ENCODE measurements at regions not wholly inside any gene's neighbourhood (a gene's known extent, or its start where the extent isn't known, plus 50 kb on each side); places are given as distances from the start of the nearest gene placed in this dataset.

DNA sequence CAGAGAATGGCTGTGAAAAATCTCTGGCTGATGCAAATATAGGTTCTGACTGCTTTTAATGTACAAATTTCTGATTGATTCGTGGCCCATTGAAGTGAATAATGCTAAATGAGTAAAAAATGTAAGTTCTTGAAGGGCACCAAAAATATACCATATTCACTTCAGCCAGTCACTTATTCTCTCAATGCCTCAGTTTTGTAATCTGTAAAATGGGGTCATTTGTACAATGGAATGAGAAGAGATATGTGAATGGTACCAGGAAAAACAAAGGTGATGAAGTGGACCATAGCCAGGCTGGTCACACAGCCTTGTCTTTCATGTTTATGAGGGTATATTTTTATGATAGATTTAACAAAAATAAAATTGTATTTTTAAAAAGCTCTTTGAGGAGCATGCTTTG is 441.2 kb upstream of the NR3C2 start:
- no peak overlapping the region for H3K27ac ChIP-seq (ENCODE audit: low read depth in 2 of 2, low read length in 1 of 2)
- no peaks in the 10 kb centered on the region for H3K9me3 ChIP-seq (ENCODE audit: control insufficient read depth in 2 of 2, insufficient read depth in 1 of 2, low read depth in 1 of 2, low read length in 1 of 2)
- no peaks in the 10 kb centered on the region for H3K4me1 ChIP-seq (ENCODE audit: control insufficient read depth in 2 of 2, insufficient read depth in 2 of 2, low read length in 1 of 2)
- no peaks in the 10 kb centered on the region for H3K27me3 ChIP-seq (ENCODE audit: control insufficient read depth in 1 of 2, insufficient read depth in 2 of 2, low read length in 2 of 2)
- H3K36me3 ChIP-seq (ENCODE audit: control insufficient read depth in 2 of 2, insufficient read depth in 2 of 2, low read length in 1 of 2): no peaks in the 10 kb centered on the region
- 86 to 89% methylated on average over 1 of the region's 1 CpG for WGBS, 2 donors
- no peak overlapping the region for H3K4me3 ChIP-seq (ENCODE audit: low read depth in 1 of 2, low read length in 2 of 2)

DNA sequence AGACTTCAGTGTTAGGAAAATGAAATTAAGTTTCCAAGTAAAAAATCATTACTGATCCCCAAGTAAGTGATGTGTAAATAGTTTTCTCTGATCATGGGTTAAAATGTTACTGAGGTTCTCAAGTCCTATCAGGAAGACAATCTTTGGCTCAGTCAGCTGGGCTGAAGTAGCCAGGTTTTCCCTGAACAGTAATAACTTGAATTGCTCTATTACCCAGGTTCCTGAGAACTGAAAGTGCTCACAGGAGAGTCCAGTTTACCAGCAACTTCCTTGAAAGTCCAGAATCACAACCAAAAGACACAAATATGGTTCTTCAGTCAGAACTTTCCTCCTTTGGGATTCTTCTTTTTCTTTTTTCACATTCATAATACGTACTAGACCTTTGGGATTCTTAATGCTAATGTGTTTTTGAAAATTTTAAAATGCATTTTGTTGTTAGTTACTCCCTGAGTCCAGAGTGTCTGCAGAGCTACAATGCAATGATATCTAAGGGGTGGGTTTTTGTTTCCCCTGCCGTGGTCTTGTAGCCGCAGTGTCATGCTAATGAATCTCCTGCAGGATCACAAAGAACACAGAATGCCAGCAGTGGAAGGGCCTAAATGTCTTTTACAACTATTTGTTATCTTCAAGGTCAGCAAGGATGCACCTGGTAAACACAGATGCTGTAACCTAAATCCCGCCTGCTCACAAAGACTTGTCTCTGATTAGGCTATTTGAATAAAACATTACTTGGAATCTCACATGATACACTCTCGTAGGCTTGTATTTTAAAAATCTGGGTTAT is 439.8 kb upstream of the NR3C2 start:
- H3K4me3 ChIP-seq (ENCODE audit: low read depth in 1 of 2, low read length in 2 of 2): no peak overlapping the region
- no peaks in the 10 kb centered on the region for H3K36me3 ChIP-seq (ENCODE audit: control insufficient read depth in 2 of 2, insufficient read depth in 2 of 2, low read length in 1 of 2)
- no peaks in the 10 kb centered on the region for H3K27me3 ChIP-seq (ENCODE audit: control insufficient read depth in 1 of 2, insufficient read depth in 2 of 2, low read length in 2 of 2)
- no peaks in the 10 kb centered on the region for H3K4me1 ChIP-seq (ENCODE audit: control insufficient read depth in 2 of 2, insufficient read depth in 2 of 2, low read length in 1 of 2)
- no peak overlapping the region for H3K27ac ChIP-seq (ENCODE audit: low read depth in 2 of 2, low read length in 1 of 2)
- 84 to 85% methylated on average over 5 of the region's 5 CpGs for WGBS, 2 donors
- H3K9me3 ChIP-seq (ENCODE audit: control insufficient read depth in 2 of 2, insufficient read depth in 1 of 2, low read depth in 1 of 2, low read length in 1 of 2): no peaks in the 10 kb centered on the region

DNA sequence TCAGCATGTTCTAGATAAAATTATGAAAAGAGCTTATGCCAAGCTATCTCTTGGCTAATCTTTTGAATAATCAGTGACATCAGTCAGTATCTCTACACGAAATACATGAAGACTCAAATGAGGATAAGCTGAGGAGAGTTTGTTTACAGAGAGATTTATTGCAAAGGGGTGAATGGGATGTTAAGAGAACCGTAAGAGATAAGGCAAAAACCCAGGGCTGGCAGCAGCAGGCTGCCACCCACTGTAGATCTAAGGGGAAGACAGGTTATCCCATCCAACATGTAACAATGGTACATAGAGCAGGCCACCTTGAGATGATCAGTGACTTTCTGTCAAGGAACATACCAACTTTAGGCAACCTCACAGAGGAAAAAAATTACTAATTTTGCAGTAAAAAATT is 432.1 kb upstream of the NR3C2 start:
- H3K4me1 ChIP-seq (ENCODE audit: control insufficient read depth in 2 of 2, insufficient read depth in 2 of 2, low read length in 1 of 2): no peaks in the 10 kb centered on the region
- H3K4me3 ChIP-seq (ENCODE audit: low read depth in 1 of 2, low read length in 2 of 2): no peak overlapping the region
- no peaks in the 10 kb centered on the region for H3K9me3 ChIP-seq (ENCODE audit: control insufficient read depth in 2 of 2, insufficient read depth in 1 of 2, low read depth in 1 of 2, low read length in 1 of 2)
- no peak overlapping the region for H3K27ac ChIP-seq (ENCODE audit: low read depth in 2 of 2, low read length in 1 of 2)
- 25 to 44% methylated on average over 2 of the region's 2 CpGs for WGBS, 2 donors
- H3K36me3 ChIP-seq (ENCODE audit: control insufficient read depth in 2 of 2, insufficient read depth in 2 of 2, low read length in 1 of 2): no peaks in the 10 kb centered on the region
- H3K27me3 ChIP-seq (ENCODE audit: control insufficient read depth in 1 of 2, insufficient read depth in 2 of 2, low read length in 2 of 2): no peaks in the 10 kb centered on the region

DNA sequence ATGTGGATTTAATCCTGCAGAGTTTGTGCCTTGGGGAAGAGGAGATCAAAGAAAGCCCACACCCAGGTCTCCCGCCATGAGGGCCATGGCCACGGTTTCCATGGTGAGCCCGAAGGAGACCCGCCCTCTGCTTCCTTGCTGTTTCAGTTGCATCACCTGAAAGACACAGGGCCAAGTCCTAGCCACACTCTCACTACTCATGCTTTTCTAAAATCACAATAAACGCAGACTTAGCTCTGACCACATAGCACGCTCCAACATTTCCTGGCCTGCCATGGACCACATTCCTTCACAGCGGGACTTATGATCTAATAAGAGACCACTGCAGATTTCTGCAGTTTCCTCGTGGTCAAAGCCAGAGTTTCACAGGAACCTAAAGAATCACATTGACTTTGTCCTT is 426.0 kb upstream of the NR3C2 start:
- WGBS, 2 donors: 84 to 86% methylated on average over 8 of the region's 8 CpGs
- H3K27ac ChIP-seq (ENCODE audit: low read depth in 2 of 2, low read length in 1 of 2): no peak overlapping the region

DNA sequence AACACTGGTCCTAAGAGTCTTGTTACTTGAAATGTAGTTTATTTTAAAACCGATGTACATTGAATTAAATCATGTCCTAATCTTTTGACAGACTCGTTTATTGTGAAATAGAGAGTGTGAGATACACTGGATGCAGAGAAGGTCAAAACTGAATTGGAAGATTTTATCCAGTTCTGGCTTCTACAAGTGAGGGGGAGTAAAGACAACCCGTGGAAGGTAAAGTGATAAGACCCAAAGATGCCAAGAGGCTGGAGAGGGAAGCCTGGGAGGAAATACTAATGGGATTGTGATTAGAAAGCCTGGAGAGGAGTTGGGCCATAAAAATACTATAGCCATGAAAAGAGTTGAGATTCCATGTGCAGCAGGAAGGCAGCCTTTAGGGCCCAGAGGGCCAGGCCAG is 424.5 kb upstream of the NR3C2 start:
- WGBS, 2 donors: 72 to 76% methylated on average over 3 of the region's 3 CpGs
- Histone ChIP-seq H3K36me3 (ENCODE audit: control insufficient read depth in 2 of 2, insufficient read depth in 2 of 2, low read length in 1 of 2) (no peaks in the 10 kb centered on the region), H3K9me3 (ENCODE audit: control insufficient read depth in 2 of 2, insufficient read depth in 1 of 2, low read depth in 1 of 2, low read length in 1 of 2) (no peaks in the 10 kb centered on the region), H3K27me3 (ENCODE audit: control insufficient read depth in 1 of 2, insufficient read depth in 2 of 2, low read length in 2 of 2) (no peaks in the 10 kb centered on the region), H3K27ac (ENCODE audit: low read depth in 2 of 2, low read length in 1 of 2) (no peak overlapping the region), H3K4me3 (ENCODE audit: low read depth in 1 of 2, low read length in 2 of 2) (no peak overlapping the region), H3K4me1 (ENCODE audit: control insufficient read depth in 2 of 2, insufficient read depth in 2 of 2, low read length in 1 of 2) (no peaks in the 10 kb centered on the region)

More for the DNA sequence above, 426.0 kb upstream of the NR3C2 start:
- H3K4me3 ChIP-seq (ENCODE audit: low read depth in 1 of 2, low read length in 2 of 2): no peak overlapping the region
- H3K36me3 ChIP-seq (ENCODE audit: control insufficient read depth in 2 of 2, insufficient read depth in 2 of 2, low read length in 1 of 2): no peaks in the 10 kb centered on the region
- H3K9me3 ChIP-seq (ENCODE audit: control insufficient read depth in 2 of 2, insufficient read depth in 1 of 2, low read depth in 1 of 2, low read length in 1 of 2): no peaks in the 10 kb centered on the region
- no peaks in the 10 kb centered on the region for H3K27me3 ChIP-seq (ENCODE audit: control insufficient read depth in 1 of 2, insufficient read depth in 2 of 2, low read length in 2 of 2)
- no peaks in the 10 kb centered on the region for H3K4me1 ChIP-seq (ENCODE audit: control insufficient read depth in 2 of 2, insufficient read depth in 2 of 2, low read length in 1 of 2)

DNA sequence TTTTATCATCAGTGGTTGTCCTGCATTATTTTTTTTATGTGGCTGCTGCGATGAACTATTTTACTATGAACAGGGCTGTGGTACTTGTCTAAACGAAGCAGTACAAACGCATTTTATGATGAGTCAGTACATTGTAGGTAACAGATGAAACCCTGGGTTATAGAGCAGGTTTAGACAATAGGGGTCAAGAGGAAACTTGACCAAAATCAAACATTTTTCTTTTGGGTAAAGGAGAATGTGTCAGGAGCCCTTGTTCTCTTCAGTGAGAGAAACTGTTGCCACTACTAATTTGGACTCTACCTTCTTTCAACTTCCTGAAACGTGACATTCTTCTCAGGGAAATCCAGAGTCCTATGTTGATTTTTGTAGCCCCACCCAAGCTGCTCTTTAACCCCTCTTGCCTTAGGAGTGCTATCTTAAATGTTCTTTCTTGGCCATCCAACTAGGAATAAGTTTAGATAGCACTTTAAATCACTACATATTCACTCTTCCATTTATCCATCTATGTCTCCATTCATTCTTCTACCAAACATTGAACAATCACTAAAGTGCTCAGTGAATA is 415.8 kb upstream of the NR3C2 start:
- Histone ChIP-seq H3K27me3 (ENCODE audit: control insufficient read depth in 1 of 2, insufficient read depth in 2 of 2, low read length in 2 of 2) (no peaks in the 10 kb centered on the region), H3K4me3 (ENCODE audit: low read depth in 1 of 2, low read length in 2 of 2) (no peak overlapping the region), H3K4me1 (ENCODE audit: control insufficient read depth in 2 of 2, insufficient read depth in 2 of 2, low read length in 1 of 2) (no peaks in the 10 kb centered on the region), H3K36me3 (ENCODE audit: control insufficient read depth in 2 of 2, insufficient read depth in 2 of 2, low read length in 1 of 2) (no peaks in the 10 kb centered on the region), H3K27ac (ENCODE audit: low read depth in 2 of 2, low read length in 1 of 2) (no peak overlapping the region), H3K9me3 (ENCODE audit: control insufficient read depth in 2 of 2, insufficient read depth in 1 of 2, low read depth in 1 of 2, low read length in 1 of 2) (no peaks in the 10 kb centered on the region)
- WGBS, 2 donors: 41% methylated on average over 4 of the region's 4 CpGs

DNA sequence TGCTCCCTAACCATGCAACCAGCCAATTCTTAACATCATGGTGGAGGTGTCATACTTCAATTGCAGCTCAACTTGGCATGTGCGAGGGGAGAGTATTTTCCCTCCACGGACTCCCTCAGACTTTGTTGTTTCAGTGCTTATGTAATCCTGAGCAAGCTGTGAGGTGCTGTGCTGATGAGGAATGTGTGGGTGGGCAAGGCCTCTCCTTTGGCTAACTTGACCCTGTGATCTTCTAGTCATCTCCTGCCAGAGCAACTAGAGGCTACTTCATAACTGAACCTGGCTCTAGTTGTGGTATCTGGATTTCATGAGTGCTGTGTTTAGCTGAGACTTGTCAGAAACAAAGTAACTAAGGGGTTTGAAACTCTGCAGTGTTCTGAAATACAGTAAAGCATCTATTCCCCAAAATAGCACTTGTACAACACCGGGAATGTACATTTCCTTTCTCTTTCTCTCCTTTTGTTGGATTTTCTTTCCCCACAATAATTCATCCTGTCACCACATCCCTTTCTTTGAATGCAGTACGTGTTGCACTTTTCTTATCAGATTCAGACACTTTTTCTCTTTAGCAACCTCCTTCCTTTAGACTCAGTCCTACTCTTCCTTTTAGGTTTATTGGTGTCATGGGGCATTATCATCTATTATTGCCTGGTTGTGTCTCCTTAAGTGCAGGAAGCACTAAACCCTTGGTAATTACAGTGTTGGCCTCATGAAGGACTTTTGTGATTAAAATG is 415.2 kb upstream of the NR3C2 start:
- no peaks in the 10 kb centered on the region for H3K27me3 ChIP-seq (ENCODE audit: control insufficient read depth in 1 of 2, insufficient read depth in 2 of 2, low read length in 2 of 2)
- no peaks in the 10 kb centered on the region for H3K36me3 ChIP-seq (ENCODE audit: control insufficient read depth in 2 of 2, insufficient read depth in 2 of 2, low read length in 1 of 2)
- 51 to 56% methylated on average over 4 of the region's 4 CpGs for WGBS, 2 donors
- no peak overlapping the region for H3K4me3 ChIP-seq (ENCODE audit: low read depth in 1 of 2, low read length in 2 of 2)
- no peaks in the 10 kb centered on the region for H3K4me1 ChIP-seq (ENCODE audit: control insufficient read depth in 2 of 2, insufficient read depth in 2 of 2, low read length in 1 of 2)
- H3K9me3 ChIP-seq (ENCODE audit: control insufficient read depth in 2 of 2, insufficient read depth in 1 of 2, low read depth in 1 of 2, low read length in 1 of 2): no peaks in the 10 kb centered on the region
- no peak overlapping the region for H3K27ac ChIP-seq (ENCODE audit: low read depth in 2 of 2, low read length in 1 of 2)

DNA sequence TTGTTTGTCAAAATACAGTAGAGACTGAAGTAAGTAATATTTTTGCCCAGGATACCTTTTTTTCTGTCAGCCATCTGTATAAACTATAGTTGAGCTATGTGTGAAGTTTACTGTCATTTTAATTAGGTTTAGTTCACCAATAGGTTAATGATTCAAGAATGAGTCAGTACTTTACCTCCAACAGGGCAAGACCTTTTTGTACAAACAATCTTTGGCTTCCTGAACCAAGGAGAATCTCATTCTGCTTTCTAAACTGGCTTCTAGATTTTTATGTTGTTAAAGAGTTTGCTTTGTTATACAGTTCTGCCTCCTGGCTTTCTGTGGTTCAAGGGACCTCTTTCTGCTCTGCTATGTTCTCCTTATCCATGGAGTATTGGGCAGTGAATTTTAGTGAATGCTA is 412.0 kb upstream of the NR3C2 start:
- Histone ChIP-seq H3K27me3 (ENCODE audit: control insufficient read depth in 1 of 2, insufficient read depth in 2 of 2, low read length in 2 of 2) (no peaks in the 10 kb centered on the region), H3K27ac (ENCODE audit: low read depth in 2 of 2, low read length in 1 of 2) (no peak overlapping the region), H3K36me3 (ENCODE audit: control insufficient read depth in 2 of 2, insufficient read depth in 2 of 2, low read length in 1 of 2) (no peaks in the 10 kb centered on the region), H3K4me1 (ENCODE audit: control insufficient read depth in 2 of 2, insufficient read depth in 2 of 2, low read length in 1 of 2) (no peaks in the 10 kb centered on the region), H3K4me3 (ENCODE audit: low read depth in 1 of 2, low read length in 2 of 2) (no peak overlapping the region), H3K9me3 (ENCODE audit: control insufficient read depth in 2 of 2, insufficient read depth in 1 of 2, low read depth in 1 of 2, low read length in 1 of 2) (no peaks in the 10 kb centered on the region)

DNA sequence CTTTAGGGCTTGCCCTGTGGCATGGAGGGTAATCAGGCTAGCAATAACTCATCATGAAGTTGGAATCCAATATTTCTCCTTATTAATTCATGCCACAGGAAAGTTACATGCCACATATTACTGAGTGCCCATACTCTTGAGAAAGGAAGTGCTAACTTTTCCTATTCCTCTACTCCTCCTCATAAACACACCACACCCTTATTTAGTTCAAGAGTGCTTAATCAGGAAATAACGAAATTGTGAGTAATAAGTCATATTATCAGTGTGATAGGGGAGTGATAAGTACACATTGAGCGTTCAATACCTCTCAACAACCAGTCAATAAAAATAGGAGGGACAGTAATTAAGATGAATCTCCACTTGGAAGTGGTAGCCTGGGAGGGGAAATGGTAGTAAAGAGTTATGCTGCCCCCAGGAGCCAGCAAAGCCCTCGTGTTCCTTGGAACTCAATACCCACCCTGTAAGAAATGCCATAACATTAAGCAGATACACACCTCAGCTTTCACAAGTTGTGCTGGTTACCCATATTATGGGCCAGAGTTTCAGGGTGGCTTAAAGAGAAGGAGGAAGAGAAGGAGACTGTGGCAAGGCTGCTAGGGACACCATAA is 410.0 kb upstream of the NR3C2 start:
- no peaks in the 10 kb centered on the region for H3K36me3 ChIP-seq (ENCODE audit: control insufficient read depth in 2 of 2, insufficient read depth in 2 of 2, low read length in 1 of 2)
- no peaks in the 10 kb centered on the region for H3K9me3 ChIP-seq (ENCODE audit: control insufficient read depth in 2 of 2, insufficient read depth in 1 of 2, low read depth in 1 of 2, low read length in 1 of 2)
- no peaks in the 10 kb centered on the region for H3K27me3 ChIP-seq (ENCODE audit: control insufficient read depth in 1 of 2, insufficient read depth in 2 of 2, low read length in 2 of 2)
- H3K27ac ChIP-seq (ENCODE audit: low read depth in 2 of 2, low read length in 1 of 2): no peak overlapping the region
- H3K4me3 ChIP-seq (ENCODE audit: low read depth in 1 of 2, low read length in 2 of 2): no peak overlapping the region
- WGBS, 2 donors: 40 to 58% methylated on average over 3 of the region's 3 CpGs
- no peaks in the 10 kb centered on the region for H3K4me1 ChIP-seq (ENCODE audit: control insufficient read depth in 2 of 2, insufficient read depth in 2 of 2, low read length in 1 of 2)
